ENCODE measurements at regions not wholly inside any gene's neighbourhood (a gene's known extent, or its start where the extent isn't known, plus 50 kb on each side); places are given as distances from the start of the nearest gene placed in this dataset.

DNA sequence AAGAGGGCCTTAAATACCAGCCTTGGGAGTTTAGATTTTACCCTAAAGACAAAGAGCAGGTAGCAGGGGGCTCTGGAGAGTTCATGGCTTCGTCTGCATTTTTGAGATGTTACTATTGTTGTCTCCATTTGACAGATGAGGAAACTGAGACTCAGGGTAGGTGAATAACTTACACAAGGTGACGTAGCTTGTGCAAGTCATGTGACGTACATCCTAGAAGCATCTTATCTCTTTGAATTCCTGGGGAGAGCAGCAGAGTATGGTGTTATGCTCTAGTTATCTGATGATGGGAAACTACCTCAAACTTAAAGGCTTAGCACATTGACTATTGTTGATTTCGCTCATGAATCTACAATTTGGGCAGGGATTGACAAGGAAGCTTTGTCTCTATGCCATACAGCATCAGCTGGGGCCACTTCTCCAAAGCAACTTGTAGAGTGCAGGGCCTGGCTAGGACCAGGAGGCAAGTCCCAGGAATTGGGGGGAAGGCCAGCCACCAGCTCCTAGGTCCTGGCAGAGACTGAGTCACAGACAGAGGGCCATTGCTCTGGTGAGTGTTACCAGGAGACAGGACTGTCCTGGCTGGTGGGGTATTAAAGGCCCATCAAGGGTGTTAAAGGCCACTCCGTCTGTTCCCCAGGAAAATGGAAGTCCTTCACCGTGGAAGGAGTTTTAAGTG is 52.1 kb upstream of the TSKU start:
- TF ChIP-seq, protein P1, sequence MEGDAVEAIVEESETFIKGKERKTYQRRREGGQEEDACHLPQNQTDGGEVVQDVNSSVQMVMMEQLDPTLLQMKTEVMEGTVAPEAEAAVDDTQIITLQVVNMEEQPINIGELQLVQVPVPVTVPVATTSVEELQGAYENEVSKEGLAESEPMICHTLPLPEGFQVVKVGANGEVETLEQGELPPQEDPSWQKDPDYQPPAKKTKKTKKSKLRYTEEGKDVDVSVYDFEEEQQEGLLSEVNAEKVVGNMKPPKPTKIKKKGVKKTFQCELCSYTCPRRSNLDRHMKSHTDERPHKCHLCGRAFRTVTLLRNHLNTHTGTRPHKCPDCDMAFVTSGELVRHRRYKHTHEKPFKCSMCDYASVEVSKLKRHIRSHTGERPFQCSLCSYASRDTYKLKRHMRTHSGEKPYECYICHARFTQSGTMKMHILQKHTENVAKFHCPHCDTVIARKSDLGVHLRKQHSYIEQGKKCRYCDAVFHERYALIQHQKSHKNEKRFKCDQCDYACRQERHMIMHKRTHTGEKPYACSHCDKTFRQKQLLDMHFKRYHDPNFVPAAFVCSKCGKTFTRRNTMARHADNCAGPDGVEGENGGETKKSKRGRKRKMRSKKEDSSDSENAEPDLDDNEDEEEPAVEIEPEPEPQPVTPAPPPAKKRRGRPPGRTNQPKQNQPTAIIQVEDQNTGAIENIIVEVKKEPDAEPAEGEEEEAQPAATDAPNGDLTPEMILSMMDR (IDR thresholded peaks at IDR 0.05), result no peak

DNA sequence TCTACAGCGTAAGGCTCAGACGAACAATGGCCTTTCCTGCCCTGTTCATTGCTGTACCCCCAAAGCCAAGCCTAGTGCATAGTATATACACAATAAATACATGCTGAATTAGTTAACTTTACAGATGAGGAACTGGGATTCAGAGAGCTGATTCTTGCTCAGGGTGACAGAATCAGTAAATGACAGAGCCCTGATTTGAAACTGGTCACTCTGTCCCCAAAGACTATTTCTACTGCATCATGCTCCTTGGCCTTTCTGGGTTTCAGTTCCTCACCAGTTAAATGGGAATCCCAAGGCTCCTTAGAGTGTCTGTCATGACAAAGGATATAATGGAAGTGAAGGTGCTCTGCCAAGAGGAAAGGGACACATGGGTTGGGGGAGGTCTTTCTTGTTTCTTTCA is 50.5 kb upstream of the TSKU start:
- TF ChIP-seq, protein P1 (IDR thresholded peaks at IDR 0.05), result no peak

Data from LNCAP (cell line).